Iris pigment epithelial cell (primary cell): ENCODE measurements at regions not wholly inside any gene's neighbourhood (a gene's known extent, or its start where the extent isn't known, plus 50 kb on each side); places are given as distances from the start of the nearest gene placed in this dataset.

ENCODE experiments used
- DNase-seq: peaks from one replicate; pipeline ENCODE4 v3.0.0-alpha.2; 2011; ENCODE audit warnings: low read depth

DNA sequence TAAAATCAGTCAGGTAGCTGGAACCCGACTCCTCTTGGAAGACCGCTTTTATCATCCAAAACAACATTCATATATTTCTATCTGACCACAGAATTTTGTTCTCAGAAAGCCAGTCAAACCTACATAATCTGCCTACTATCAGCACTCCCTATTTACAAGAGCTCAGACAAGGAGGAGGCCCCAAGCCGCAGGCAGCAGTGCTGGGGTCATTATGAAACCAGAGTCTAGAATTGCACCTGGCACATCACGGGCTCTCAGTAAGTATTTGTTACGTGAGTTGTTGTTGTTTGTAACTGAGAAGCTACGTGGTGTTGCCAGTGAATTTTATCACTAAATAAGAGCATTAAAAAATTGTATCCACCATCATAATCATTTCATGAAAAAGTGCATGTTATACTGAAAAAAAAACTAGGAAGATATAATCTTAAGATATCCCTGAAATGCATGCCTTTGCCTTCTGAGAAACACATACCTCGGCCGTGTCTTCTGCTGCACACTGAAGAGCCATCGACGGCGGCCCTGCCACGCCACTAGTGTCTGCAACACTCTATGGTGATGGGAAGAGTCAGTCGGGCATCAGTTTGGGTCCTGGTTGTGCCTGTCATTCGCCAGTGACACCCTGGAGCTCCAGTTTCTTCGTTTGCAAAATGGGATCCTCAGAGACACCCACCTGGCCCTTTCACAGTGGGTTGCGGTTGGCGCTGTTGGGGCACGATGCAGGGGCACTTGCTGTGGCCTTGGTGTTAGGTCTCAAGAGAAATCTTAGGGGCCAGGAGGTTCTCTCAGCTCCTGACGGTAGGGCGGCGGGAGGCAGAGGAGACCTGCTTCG is 505.9 kb downstream of the EIPR1 start:
- DNase-seq, result no peak

DNA sequence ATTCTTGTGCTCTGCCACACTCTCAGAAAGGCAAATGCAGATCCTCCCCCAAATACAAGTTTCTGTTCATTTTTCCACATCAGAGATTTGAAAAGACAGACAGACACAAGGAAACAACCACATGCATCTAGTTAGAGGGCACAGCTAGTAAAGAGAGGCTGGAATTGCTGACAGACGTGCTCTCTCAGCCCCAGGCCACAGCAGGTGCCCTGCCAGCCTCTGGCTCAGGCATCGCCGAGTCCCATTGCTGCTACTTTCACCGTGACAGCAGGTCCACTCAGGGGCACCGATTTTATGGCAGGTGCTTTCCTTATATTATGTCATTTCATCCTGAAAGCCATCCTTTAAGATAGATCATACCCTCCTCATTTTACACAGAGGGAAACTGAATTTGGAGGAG is 507.5 kb downstream of the EIPR1 start:
- no peak for DNase-seq

DNA sequence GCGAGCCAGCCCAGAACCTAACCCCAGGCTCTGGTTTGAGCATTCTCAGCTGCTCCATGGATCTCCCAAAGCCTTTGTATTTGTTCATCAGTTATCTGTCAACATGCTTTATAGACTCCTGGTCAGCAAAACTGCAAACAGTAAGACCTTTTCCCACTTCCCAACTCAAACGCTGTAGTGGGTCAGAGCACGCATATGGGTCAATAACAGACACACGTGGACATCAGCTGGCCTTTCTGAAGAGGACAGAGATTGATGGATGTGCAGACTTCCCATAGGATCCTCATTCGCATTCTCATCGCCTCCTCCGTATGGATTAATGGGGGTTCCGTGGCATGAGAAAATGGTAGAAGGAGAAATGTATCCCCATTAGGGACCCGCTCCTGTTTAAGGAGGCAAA is 508.1 kb downstream of the EIPR1 start:
- DNase-seq, result no peak

DNA sequence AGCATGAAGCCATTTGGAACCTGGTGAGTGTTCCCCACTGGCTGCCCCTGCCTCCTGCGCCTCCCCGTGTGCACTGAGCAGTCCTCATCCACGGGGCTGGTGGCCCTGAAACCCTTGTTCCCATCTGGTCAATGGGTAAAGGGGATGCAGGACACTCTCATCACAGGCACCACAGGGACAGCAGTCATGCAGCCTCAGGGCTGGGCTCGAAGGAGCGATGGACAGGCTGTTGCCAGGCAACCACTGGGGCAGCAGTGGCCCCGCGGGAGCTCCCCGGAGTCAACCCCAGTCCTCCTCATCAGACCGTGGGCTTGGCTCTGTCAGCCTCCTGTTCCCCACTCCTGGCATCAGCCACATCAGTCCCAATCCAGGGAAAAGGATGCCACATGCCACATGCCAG is 509.5 kb downstream of the EIPR1 start:
- DNase-seq, result no peak

DNA sequence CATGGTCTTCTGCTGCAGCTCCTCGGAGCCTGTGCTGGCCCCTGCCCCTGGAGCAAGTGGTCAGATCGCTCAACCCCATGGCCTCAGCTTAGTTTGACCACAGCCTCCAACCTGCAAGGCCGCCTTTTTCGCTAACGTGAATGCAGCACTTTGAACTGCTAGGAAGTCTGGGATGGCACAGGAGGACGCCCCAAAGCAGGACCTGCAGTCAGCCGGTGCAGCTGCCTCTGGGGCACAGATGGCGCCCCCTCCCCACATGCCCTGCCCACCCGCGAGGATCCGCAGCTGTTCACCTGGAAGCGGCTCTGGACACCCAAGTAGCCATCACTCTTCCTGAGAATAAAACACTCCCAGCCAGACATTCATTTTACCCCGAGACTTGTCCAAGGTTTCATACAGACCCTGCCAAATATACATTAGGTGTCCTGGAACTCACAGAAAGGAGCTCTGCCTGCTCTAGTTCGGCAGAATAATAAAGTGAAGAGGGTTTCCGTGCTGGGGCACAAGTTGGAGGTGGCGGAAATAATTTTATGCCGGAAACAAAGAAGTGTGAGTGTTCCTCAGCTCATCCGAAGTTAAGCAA is 510.1 kb downstream of the EIPR1 start:
- no peak for DNase-seq

DNA sequence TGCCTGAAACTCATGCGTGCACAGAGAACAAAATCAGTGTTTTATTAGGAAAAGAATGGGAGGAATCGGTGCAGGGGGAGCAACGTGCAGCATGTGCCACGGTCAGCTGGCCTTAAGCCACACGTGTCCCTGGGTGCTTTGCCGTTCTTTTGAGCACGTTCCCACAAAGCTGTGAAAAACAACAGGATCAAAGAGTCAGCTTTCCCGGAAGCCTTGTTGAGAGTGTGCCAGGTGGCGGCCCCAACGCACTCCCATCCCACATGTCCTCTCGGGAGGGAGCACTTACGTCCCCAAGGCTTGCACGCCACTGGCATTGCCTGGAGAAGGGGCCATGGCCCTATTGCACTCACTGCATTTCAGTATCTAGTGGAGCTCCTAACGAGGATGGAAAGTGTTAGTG is 511.2 kb downstream of the EIPR1 start:
- no peak for DNase-seq

DNA sequence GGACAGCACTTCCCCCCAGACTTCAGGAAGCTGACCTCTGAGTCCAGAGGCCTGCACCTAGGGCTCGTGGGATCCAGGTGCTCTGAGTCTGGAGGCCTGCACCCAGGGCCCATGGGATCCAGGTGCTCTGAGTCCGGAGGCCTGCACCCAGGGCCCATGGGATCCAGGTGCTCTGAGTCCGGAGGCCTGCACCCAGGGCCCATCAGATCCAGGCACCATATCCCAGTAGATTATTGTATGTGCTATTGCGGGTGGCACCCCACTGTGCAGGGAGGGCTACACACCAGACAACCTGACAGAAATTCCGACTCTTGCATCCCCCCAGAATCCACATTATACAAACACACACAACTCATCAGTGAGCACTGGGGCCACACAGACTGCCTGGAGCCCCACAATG is 515.2 kb downstream of the EIPR1 start:
- DNase-seq, result no peak

DNA sequence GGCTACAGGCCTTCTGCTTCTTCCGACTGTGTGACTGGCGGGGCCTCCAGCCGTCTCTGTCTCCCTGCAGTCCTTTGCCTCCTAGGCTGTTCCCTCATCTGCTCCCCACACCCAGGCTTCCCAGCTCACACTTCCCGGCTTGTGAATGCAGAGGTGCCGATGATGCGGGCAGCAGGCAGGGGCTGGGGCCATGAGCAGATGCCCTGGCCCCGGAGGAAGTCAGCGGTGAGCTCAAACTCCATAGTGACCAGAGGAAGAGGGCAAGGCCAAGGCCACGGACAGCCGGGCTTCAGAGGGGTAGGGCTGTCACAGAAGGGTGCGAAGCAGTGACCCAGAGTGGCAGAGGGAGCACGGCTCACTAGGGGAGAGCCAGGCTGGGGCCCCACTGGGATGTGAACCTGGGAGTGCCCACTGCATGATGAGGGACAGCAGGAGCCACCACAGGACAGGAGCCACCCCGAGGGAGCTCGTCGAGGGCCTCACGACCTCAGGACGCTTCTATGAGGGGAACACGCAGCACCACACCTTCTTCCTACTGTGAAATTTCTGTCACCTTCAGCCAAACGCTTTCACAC is 515.9 kb downstream of the EIPR1 start:
- no peak for DNase-seq

DNA sequence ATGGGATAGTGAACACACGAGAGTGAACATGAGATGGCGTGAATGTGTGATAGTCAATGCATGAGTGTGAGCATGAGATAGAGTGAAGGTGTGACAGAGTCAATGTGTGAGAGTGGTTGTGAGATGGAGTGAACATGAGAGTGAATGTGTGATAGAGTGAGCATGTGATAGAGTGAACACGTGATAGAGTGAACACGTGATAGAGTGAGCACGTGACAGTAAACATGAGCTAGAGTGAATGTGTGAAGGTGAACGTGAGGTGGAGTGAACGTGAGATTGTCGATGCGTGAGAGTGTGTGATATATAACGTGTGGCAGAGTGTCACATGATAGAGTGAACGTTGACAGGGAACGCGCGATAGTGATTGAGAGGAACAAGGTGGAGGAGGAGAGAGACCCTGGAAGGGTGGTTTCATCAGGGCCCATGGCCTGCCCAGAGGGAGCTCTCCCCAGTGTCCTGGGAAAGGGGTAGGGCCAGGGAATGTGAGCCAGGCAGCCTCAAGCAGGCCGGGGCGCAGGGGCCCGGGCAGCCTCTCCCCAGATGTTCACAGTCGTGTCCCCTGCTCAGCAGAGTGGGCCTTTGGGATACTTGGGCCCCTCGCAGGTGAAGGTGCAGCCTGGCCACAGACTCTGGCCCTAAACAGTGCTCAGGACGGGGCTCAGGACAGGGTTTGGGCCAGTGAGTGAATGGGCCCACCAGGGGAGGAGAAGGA is 516.9 kb downstream of the EIPR1 start:
- no peak for DNase-seq

DNA sequence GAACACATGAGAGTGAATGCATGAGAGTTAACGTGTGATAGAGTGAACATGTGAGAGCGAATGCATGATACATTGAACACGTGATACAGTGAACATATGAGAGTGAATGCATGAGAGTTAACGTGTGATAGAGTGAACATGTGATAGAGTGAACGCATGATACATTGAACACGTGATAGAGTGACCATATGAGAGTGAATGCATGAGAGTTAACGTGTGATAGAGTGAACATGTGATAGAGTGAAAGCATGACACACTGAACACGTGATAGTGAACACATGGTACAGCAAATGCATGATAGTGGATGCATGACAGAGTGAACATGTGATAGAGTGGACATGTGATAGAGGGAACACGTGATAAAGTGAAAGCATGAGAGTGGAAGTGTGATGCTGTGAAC is 517.9 kb downstream of the EIPR1 start:
- no peak for DNase-seq

DNA sequence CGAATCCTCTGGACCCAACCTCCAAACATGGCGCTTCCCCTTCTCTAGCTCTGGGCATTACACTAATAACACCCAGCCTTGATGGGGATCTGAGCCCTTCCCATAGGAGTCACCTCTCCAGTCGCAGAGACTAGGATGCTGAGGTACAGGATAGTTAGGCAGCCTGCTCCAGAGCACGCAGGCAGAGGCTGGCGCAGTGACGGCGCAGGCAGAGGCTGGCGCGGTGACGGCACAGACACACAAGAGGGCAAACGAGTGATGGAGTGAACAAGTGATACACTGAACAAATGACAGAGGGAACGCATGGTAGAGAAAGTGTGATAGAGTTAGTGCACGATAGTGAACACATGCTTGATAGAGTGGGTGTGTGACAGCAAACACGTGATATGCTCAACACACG is 518.5 kb downstream of the EIPR1 start:
- DNase-seq, result no peak

DNA sequence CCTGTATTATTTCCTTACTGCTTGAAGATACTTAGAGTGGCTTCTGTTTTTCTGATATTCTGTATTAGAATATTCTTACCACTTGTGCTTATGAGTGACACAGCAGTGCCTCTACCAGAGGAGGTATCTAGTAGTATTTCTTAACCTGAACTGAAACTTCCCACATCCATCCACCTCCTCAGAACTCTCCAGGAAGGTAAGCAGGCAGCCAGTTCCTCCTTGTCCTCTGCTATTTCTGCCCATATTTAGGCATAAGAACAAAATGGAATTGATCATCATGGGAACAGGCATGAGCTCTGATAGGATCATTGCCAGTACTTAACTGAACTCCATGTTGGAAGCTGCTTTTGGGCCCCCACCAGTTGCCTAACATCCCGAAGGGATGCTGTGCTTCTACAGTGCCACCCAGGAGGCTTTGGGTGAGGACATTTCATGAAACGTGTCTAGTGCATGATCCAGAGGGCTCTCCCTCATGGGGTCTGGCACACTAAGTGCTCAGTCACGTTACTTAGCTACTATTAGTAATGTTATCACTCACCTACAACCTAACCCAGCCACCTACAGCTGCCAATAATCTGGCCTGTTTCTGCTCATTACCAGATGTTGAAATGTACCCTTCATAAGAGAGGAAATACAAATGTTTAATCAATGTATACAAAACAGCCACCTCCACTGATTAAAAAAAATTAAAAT is 520.7 kb downstream of the EIPR1 start:
- DNase-seq, result no peak

DNA sequence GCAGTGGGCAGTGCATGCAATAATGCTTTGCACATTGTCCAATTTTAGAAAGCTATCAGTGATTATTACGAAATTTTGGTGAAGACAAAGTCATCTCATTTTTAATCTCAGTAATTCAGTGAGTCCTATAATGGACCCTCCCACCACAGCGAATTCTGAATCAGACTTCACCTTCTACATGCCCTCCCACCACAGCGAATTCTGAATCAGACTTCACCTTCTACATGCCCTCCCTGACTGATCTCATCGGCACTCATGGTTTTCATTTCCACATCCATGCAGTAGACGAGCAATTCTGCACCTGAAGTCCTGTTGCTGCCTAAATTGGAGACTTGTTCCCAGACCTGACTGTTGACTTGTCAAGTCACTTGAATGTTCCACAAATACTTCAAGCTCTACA is 522.3 kb downstream of the EIPR1 start:
- no peak for DNase-seq

DNA sequence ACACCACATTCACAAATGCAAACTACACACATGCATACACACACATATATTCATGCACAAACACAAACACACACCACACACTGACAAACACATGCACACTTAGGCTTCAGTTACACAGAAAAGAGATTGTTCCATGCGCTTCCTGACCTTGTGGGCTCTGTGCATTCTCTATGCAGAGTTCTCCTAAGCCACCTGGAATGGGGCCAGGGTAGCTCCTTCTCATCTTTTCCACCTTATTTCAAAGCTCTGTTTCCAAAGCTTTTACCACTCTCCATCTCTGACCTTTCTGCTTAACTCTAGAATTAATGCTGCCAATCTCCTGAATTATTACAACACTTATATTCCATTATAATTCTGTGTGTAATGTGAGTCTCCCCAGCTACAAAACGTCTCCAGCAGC is 522.3 kb upstream of the MYT1L start:
- no peak for DNase-seq

DNA sequence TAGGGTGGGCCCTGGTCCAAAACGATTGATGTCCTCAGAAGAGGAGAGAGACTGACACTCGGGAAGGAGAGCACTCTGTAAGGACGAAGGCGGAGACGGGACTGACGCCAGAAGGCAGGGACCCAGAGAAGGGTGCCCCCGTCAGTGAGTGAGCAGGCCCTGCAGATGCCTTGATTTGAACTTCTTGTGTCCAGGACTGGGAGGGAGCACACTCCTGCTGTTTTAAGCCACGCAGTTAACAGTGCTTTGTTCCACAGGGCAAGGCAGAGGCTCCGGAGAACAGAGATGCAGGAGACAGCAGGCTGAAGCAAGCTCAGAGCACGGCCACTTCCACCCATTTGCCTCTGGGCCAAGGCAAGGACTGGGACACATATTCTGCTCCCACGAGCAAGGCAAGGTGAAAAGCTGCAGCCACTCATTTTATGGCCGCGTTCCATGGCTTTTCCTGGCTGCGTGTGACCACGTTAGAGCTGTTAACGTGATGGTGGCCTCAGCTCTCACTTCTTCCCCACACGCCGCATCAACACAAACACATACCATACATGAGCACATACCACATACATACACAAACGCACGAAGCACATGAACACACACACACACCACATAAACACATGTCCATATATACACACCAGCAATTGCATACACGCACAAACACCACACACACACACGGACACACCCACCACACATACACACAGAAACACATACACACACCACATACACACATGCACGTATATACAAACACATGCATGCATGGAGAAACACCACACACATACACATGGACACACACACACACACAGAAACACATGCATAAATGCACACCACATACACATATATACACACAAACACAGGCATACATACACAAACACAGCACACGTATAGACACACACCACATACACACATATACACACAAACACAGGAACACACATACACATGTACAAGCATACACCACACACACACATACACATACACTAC is 521.0 kb upstream of the MYT1L start:
- DNase-seq, result no peak

DNA sequence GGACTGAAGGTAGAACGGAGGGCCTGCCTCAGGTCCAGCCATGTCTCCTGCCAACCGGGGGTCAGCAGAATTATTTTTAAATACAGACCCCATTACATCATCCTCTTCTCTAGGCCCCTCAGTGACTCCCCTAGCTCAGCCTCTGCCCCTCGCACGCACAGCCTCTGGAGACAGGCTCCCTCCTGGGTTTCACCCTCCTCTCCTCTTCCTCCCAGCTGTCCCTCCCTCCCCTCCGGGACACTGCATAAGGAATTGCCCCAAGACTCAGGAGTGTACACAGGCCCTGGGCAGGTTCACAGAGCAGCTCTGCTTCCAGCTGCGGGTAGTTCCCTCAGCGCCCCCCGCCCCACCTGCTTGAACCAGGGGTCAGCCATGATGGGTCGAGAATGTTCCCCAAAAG is 520.2 kb upstream of the MYT1L start:
- no peak for DNase-seq

DNA sequence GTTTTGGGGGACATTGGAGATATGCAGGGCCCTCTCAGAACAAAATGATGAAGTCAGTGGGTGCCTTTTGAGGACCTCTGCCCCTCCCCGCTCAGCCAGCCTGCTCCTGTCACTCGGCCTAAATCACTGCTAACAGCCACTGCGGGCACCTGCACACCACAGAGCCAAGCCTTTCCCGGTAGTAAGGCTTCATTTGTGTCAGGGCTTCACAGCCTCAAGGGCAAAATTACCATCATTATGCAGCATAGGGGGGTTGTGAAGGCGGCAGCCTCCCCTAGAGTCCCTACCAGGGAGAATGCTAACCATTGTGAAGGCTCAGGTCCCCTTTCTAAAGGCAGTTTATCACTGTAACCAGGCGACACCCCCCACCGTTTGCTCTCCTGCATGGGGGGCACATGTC is 519.8 kb upstream of the MYT1L start:
- DNase-seq, result no peak

DNA sequence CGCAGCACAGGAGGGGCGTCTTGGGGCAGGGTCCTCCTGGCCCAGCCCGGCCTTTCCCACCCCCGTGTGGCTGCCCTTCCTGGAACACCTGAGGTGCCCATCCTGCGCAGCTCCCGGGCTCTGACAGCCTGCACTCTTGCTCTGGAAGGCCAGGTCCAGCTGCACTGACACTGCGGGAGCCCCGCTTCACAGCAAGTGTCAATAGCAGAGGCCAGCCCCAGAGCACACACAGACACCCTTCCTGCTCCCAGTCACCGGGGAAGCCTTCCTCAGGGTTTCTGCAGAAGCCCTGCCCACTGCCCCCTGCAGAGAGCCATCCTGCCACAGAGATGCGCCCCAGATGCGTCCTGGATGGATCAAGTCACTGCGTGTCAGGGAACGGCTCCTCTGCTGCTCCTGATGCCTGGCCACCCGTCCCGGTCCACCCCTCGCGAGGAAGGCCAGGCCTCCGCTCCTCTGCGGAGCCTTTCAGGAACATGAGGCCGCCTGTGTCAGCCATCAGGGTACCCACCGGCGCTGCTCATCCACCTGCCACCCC is 519.2 kb upstream of the MYT1L start:
- DNase-seq, result no peak

DNA sequence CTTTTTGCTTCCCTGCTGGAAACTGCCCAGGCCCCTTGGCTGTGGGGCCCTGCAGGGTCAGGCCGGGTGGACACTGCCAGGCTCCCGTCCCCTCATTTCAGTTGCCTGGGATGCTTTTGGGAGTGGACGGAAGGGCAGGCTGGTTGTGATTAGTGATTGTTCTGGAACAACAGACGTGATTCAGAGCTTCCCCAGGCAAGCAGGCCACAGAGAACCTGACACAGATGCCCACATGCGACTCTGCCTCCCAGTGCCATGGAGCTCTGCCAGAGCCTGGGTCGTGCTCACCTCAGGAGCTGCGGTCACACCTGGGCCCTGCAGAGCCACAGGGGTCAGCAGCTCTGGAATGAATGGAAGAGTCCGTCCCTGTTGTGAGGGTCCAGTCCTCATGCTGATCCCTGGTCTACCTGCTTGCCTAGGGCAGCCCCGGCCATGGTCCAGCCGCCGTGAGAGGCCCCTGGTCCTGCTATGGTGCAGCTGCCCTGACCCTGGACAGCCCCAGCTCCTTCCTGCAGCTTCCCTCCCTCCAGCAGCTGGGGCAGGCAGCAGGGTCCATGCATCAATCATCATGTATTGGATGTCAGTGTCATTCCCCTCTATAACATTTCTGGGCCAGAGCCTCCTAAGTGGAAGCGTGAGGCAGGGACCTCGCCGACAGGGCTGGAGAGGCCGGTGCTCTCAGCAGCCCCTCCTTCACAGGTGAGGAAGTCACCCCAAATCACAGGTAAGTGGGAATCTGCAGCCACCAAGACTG is 518.6 kb upstream of the MYT1L start:
- no peak for DNase-seq

DNA sequence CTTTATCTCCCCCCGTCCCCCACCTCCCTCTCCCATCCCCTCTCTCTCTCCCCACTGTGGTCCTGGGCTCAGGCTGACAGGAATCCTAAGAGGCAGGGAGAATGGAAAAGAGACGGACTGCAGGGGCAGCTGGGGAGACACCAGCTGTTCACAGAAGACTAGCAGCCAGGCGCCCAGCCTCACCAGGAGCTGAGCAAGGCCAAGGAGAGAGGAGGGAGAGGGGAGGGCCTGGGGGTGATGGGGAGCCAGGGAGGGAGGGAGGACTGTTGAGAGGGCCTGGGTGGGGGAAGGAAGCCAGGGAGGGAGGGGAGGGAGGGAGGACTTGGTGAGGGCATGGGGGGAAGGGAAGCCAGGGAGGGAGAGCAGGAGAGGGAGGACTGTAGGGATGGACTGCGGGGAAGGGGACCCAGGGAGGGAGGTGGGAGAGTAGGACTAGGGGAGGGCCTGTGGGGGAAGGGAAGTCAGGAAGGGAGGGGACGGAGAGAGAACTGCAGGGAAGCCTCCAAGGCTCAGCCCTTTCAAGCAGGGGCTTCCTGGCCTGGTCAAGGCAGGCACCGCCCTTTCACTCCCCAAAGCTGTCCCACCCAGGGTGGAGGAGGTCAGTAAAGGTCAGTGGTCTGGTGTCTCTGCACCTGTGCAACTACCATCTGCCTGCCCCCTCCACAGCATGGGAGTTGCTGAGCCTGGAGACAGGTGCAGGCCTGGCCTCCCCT is 517.7 kb upstream of the MYT1L start:
- no peak for DNase-seq
